H9 (cell line): ENCODE measurements at regions not wholly inside any gene's neighbourhood (a gene's known extent, or its start where the extent isn't known, plus 50 kb on each side); places are given as distances from the start of the nearest gene placed in this dataset.

Experiments
- DNase-seq: peaks from one replicate; pipeline ENCODE4 v3.0.0-alpha.2; 2017
- H2AFZ ChIP-seq: one replicate; pipeline ENCODE4 v1.6.1; 2013; ENCODE audit warnings: mild to moderate bottlenecking, low read length, control low read depth, moderate library complexity
- H2AK5ac ChIP-seq: 2 replicates; pipeline ENCODE4 v1.6.1; 2013; ENCODE audit warnings: low read length, control low read depth, mixed read lengths; ENCODE audit not compliant: insufficient read length
- H2BK120ac ChIP-seq: one replicate; pipeline ENCODE4 v1.6.1; 2013; ENCODE audit warnings: low read depth, mild to moderate bottlenecking, low read length, control low read depth, inconsistent platforms; ENCODE audit not compliant: poor library complexity, severe bottlenecking
- H2BK12ac ChIP-seq: 2 replicates; pipeline ENCODE4 v1.6.1; 2013; ENCODE audit warnings: low read length, control low read depth, mixed read lengths, low read depth; ENCODE audit not compliant: insufficient read length
- H2BK15ac ChIP-seq: 2 replicates; pipeline ENCODE4 v1.6.1; 2013; ENCODE audit warnings: low read depth, low read length, control low read depth
- H2BK20ac ChIP-seq: one replicate; pipeline ENCODE4 v1.6.1; 2013; ENCODE audit warnings: low read depth, mild to moderate bottlenecking, low read length, control low read depth, inconsistent platforms; ENCODE audit not compliant: poor library complexity, severe bottlenecking
- H2BK5ac ChIP-seq: 2 replicates; pipeline ENCODE4 v1.6.1; 2013; ENCODE audit warnings: low read length, control low read depth, mixed read lengths; ENCODE audit not compliant: insufficient read length
- H3K14ac ChIP-seq: 2 replicates; pipeline ENCODE4 v1.6.1; 2013; ENCODE audit warnings: low read length, control low read depth; ENCODE audit not compliant: insufficient read depth
- H3K18ac ChIP-seq: 2 replicates; pipeline ENCODE4 v1.6.1; 2013; ENCODE audit warnings: low read depth, mild to moderate bottlenecking, mixed read lengths, low read length, control low read depth; ENCODE audit not compliant: insufficient read length
- H3K23ac ChIP-seq: 2 replicates; pipeline ENCODE4 v1.6.1; 2013; ENCODE audit warnings: low read length, control low read depth, mixed read lengths, low read depth; ENCODE audit not compliant: insufficient read length
- H3K23me2 ChIP-seq: 2 replicates; pipeline ENCODE4 v1.6.1; 2013; ENCODE audit warnings: low read depth, mild to moderate bottlenecking, mixed read lengths, low read length, control low read depth; ENCODE audit not compliant: insufficient read length, poor library complexity, severe bottlenecking
- H3K27ac ChIP-seq: 2 replicates; pipeline ENCODE4 v1.5.1; 2013; ENCODE audit warnings: low read length, control low read depth, mixed read lengths, low read depth; ENCODE audit not compliant: insufficient read length
- H3K27me3 ChIP-seq: 2 replicates; pipeline ENCODE4 v1.6.1; 2013; ENCODE audit warnings: low read length, control low read depth, inconsistent platforms; ENCODE audit not compliant: insufficient read depth
- H3K4ac ChIP-seq: 2 replicates; pipeline ENCODE4 v1.6.1; 2013; ENCODE audit warnings: low read depth, mild to moderate bottlenecking, control low read depth, inconsistent platforms, low read length, moderate library complexity
- H3K4me1 ChIP-seq: 2 replicates; pipeline ENCODE4 v1.6.1; 2013; ENCODE audit warnings: low read length, control low read depth, inconsistent platforms; ENCODE audit not compliant: insufficient read depth
- H3K4me2 ChIP-seq: 2 replicates; pipeline ENCODE4 v1.6.1; 2013; ENCODE audit warnings: low read length, control low read depth, mixed read lengths; ENCODE audit not compliant: insufficient read length, insufficient read depth
- H3K56ac ChIP-seq: 2 replicates; pipeline ENCODE4 v1.6.1; 2013; ENCODE audit warnings: low read depth, mild to moderate bottlenecking, mixed read lengths, low read length, control low read depth; ENCODE audit not compliant: insufficient read length
- H3K79me1 ChIP-seq: 2 replicates; pipeline ENCODE4 v1.6.1; 2013; ENCODE audit warnings: low read depth, mild to moderate bottlenecking, moderate library complexity, low read length, control low read depth, inconsistent platforms; ENCODE audit not compliant: insufficient read depth, poor library complexity, severe bottlenecking
- H3K79me2 ChIP-seq: 2 replicates; pipeline ENCODE4 v1.6.1; 2013; ENCODE audit warnings: low read length, control low read depth, inconsistent platforms; ENCODE audit not compliant: insufficient read depth
- H3K9ac ChIP-seq: 2 replicates; pipeline ENCODE4 v1.6.1; 2013; ENCODE audit warnings: low read length, control low read depth, mixed read lengths; ENCODE audit not compliant: insufficient read length; ENCODE audit errors: extremely low read depth
- H3K9me3 ChIP-seq: one replicate; pipeline ENCODE4 v1.6.1; 2013; ENCODE audit warnings: low read depth, low read length, inconsistent platforms; ENCODE audit not compliant: control insufficient read depth
- H3T11ph ChIP-seq: one replicate; pipeline ENCODE4 v1.6.1; 2013; ENCODE audit warnings: mild to moderate bottlenecking, low read length, control low read depth, inconsistent platforms
- H4K20me1 ChIP-seq: one replicate; pipeline ENCODE4 v1.6.1; 2013; ENCODE audit not compliant: control insufficient read depth, insufficient read length, insufficient read depth
- H4K5ac ChIP-seq: 2 replicates; pipeline ENCODE4 v1.6.1; 2013; ENCODE audit warnings: low read depth, mild to moderate bottlenecking, mixed read lengths, low read length, control low read depth; ENCODE audit not compliant: insufficient read length
- H4K8ac ChIP-seq: replicated peaks from 2 replicates; pipeline ENCODE4 v1.6.1; 2013; ENCODE audit warnings: low read length, control low read depth, mixed read lengths, low read depth; ENCODE audit not compliant: insufficient read length
- H4K91ac ChIP-seq: 2 replicates; pipeline ENCODE4 v1.6.1; 2013; ENCODE audit warnings: low read depth, mild to moderate bottlenecking, moderate library complexity, mixed read lengths, low read length, control low read depth; ENCODE audit not compliant: insufficient read length
- H3K27ac Mint-ChIP-seq, 3 experiments: 2 replicates in 2 of 3; 3 replicates in 1 of 3; pipeline ENCODE4 v1.8.0; 2020 to 2021; ENCODE audit warnings: mixed read lengths in 3 of 3, mild to moderate bottlenecking in 1 of 3, moderate library complexity in 1 of 3
- H3K27me3 Mint-ChIP-seq: 2 replicates; pipeline ENCODE4 v1.8.0; 2021; ENCODE audit warnings: low read depth, mild to moderate bottlenecking, moderate library complexity, mixed read lengths
- H3K36me3 Mint-ChIP-seq, 3 experiments: 2 replicates in 2 of 3; 3 replicates in 1 of 3; pipeline ENCODE4 v1.8.0; 2020 to 2021; ENCODE audit warnings: low read depth in 3 of 3, mixed read lengths in 3 of 3; ENCODE audit not compliant: insufficient read depth in 1 of 3
- H3K4me1 Mint-ChIP-seq, 2 experiments: 2 replicates each; pipeline ENCODE4 v1.8.0; 2020; ENCODE audit warnings: mixed read lengths in 2 of 2
- H3K4me3 Mint-ChIP-seq, 2 experiments: 2 replicates in 1 of 2; 3 replicates in 1 of 2; pipeline ENCODE4 v1.8.0; 2020 to 2021; ENCODE audit warnings: mild to moderate bottlenecking in 2 of 2, mixed read lengths in 2 of 2, moderate library complexity in 1 of 2
- H3K9me3 Mint-ChIP-seq, 2 experiments: 2 replicates in 1 of 2; 3 replicates in 1 of 2; pipeline ENCODE4 v1.8.0; 2020; ENCODE audit warnings: mild to moderate bottlenecking in 2 of 2, mixed read lengths in 2 of 2, moderate library complexity in 1 of 2
- CTCF ChIP-seq: fragments of 200-600 bp; sonication (generic); conservative IDR thresholded peaks from 3 replicates; pipeline ENCODE4 v1.8.0; 2021; ENCODE audit warnings: antibody characterized with exemption, mild to moderate bottlenecking
- WGBS: extraction: QIAGEN DNeasy Blood & Tissue Kit; methylation state at CpG from one replicate; pipeline ENCODE4 v1.1.7; 2013; ENCODE audit warnings: missing lambda C conversion rate, low lambda C conversion rate, mixed read lengths; ENCODE audit not compliant: insufficient read length; ENCODE audit errors: extremely low coverage; 5-methylcytosine and 5-hydroxymethylcytosine counted together

- H3K23ac ChIP-seq, result no peak overlapping the region
- no peak overlapping the region for H2BK20ac ChIP-seq
- H3K27me3 Mint-ChIP-seq, result no peaks in the 10 kb centered on the region
- H4K91ac ChIP-seq, result no peak overlapping the region
- no peak for DNase-seq
- no peaks in the 10 kb centered on the region for H3K27me3 ChIP-seq
- H2BK12ac ChIP-seq, result no peak overlapping the region
- H3K79me1 ChIP-seq, result no peaks in the 10 kb centered on the region
- H3K27ac Mint-ChIP-seq, result peak overlapping the region in 1 of 3 experiments; percentile 37; a peak in 1 of 7 replicates
- no peaks in the 10 kb centered on the region for H3K9me3 ChIP-seq
- no peak overlapping the region for H3K56ac ChIP-seq
- no CpG with 5 or more reads among the region's 5 CpGs for WGBS
- H2BK15ac ChIP-seq, result no peak overlapping the region
- no peak overlapping the region for H2AFZ ChIP-seq
- peaks cover 0 to 2% of the 10 kb centered on the region in 2 experiments; a peak in 2 of 5 replicates for H3K9me3 Mint-ChIP-seq
- H3T11ph ChIP-seq, result no peak overlapping the region
- no peak overlapping the region for H3K4ac ChIP-seq
- no peaks in the 10 kb centered on the region for H3K4me1 ChIP-seq
- H3K18ac ChIP-seq, result no peak overlapping the region
- no peaks in the 10 kb centered on the region for H3K23me2 ChIP-seq
- no peaks in the 10 kb centered on the region for H4K20me1 ChIP-seq
- no peak for TF ChIP-seq CTCF
- H3K36me3 Mint-ChIP-seq, result no peaks in the 10 kb centered on the region; a peak in 1 of 7 replicates
- H3K4me2 ChIP-seq, result no peak overlapping the region
- H2BK120ac ChIP-seq, result no peak overlapping the region
- H3K4me1 Mint-ChIP-seq, result no peaks in the 10 kb centered on the region; a peak in 2 of 4 replicates
- no peak overlapping the region for H2BK5ac ChIP-seq
- H2AK5ac ChIP-seq, result no peak overlapping the region
- H3K4me3 Mint-ChIP-seq, result no peak overlapping the region
- H4K8ac ChIP-seq, result no peak overlapping the region
- H4K5ac ChIP-seq, result no peak overlapping the region
- no peak overlapping the region for H3K27ac ChIP-seq
- no peaks in the 10 kb centered on the region for H3K79me2 ChIP-seq
- no peak overlapping the region for H3K14ac ChIP-seq
- no peak overlapping the region for H3K9ac ChIP-seq
Measured at GRCh38 chr15:95226835-95227234, 995.5 kb downstream of the MCTP2 start.
